ENCODE measurements at regions not wholly inside any gene's neighbourhood (a gene's known extent, or its start where the extent isn't known, plus 50 kb on each side); places are given as distances from the start of the nearest gene placed in this dataset.
A peak's percentile ranks its signal among the peaks of the same experiment; 100 is the strongest.

DNA sequence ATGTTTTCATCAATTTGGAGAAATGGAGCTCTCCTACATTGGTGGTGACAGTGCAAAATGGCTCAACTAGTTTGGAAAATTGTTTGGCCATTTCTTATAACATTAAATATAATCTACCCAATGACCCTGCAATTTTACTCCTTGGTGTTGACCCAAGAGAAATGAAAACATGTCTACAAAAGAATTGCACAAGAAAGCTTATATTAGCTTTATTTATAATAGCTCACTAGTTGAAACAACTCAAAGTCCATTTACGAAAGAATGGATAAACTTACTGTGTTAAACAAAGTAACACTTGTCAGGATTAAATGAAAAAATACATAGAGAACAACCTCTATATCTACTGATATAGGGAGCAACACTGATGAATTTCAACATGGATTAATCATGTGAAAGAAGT is 539.9 kb downstream of the DNAJB9 start:
- TF ChIP-seq TAF1 (conservative IDR thresholded peaks at IDR 0.05) (no peak), SP1 (IDR thresholded peaks at IDR 0.05) (peak; percentile 43), YY1 (IDR thresholded peaks at IDR 0.05) (no peak)
- TF ChIP-seq, protein P1, sequence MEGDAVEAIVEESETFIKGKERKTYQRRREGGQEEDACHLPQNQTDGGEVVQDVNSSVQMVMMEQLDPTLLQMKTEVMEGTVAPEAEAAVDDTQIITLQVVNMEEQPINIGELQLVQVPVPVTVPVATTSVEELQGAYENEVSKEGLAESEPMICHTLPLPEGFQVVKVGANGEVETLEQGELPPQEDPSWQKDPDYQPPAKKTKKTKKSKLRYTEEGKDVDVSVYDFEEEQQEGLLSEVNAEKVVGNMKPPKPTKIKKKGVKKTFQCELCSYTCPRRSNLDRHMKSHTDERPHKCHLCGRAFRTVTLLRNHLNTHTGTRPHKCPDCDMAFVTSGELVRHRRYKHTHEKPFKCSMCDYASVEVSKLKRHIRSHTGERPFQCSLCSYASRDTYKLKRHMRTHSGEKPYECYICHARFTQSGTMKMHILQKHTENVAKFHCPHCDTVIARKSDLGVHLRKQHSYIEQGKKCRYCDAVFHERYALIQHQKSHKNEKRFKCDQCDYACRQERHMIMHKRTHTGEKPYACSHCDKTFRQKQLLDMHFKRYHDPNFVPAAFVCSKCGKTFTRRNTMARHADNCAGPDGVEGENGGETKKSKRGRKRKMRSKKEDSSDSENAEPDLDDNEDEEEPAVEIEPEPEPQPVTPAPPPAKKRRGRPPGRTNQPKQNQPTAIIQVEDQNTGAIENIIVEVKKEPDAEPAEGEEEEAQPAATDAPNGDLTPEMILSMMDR (IDR thresholded peaks at IDR 0.05; ENCODE audit: low read depth, low read length, missing input control) = no peak

Measured in liver (tissue), 3 donors.